H1 (cell line): ENCODE measurements at regions not wholly inside any gene's neighbourhood (a gene's known extent, or its start where the extent isn't known, plus 50 kb on each side); places are given as distances from the start of the nearest gene placed in this dataset.
"Not testable (repeated sequence)": the region's sequence is repeated elsewhere in the genome, so short reads cannot be mapped to it uniquely, and the experiment has no call there.

ENCODE experiments used
- CTCF ChIA-PET: fragments of 300-600 bp; sonication (Branson Sonifier 250); formaldehyde crosslinking; loops from one replicate; lab custom pipeline; 2021; ENCODE audit not compliant: partially characterized antibody; lab: Charles Lee
- POLR2A ChIA-PET: fragments of 300-600 bp; sonication (Branson Sonifier 250); formaldehyde crosslinking; loops from one replicate; lab custom pipeline; 2021; ENCODE audit warnings: inconsistent platforms; ENCODE audit not compliant: partially characterized antibody; lab: Charles Lee
- DNase-seq, 2 experiments: peaks; one replicate each; pipeline versions ENCODE4 v3.0.0 to v3.0.0-alpha.2; 2010 to 2022; ENCODE audit warnings: low spot score in 2 of 2, low read depth in 1 of 2, mixed read lengths in 1 of 2
- FAIRE-seq: peaks from 2 replicates; lab custom pipeline; 2011; peaks lifted over from hg19 to GRCh38; lab: Jason Lieb, UNC
- H2AFZ ChIP-seq: 2 replicates; pipeline ENCODE4 v1.8.1; 2012; ENCODE audit warnings: low read length, inconsistent platforms
- H2AK5ac ChIP-seq: 2 replicates; pipeline ENCODE4 v1.6.1; 2013; ENCODE audit warnings: low read depth, low read length
- H2BK120ac ChIP-seq: replicated peaks from 2 replicates; pipeline ENCODE3; 2013; ENCODE audit warnings: low read depth, low read length, inconsistent platforms
- H2BK12ac ChIP-seq: 2 replicates; pipeline ENCODE4 v1.6.1; 2013; ENCODE audit warnings: low read depth, low read length
- H2BK15ac ChIP-seq: 2 replicates; pipeline ENCODE4 v1.6.1; 2013; ENCODE audit warnings: low read length
- H2BK20ac ChIP-seq: 2 replicates; pipeline ENCODE4 v1.6.1; 2013; ENCODE audit warnings: low read length
- H2BK5ac ChIP-seq: 2 replicates; pipeline ENCODE4 v1.6.1; 2013; ENCODE audit warnings: low read depth, low read length
- H3K14ac ChIP-seq: 2 replicates; pipeline ENCODE4 v1.6.1; 2013; ENCODE audit warnings: inconsistent platforms; ENCODE audit not compliant: insufficient read length
- H3K18ac ChIP-seq: 2 replicates; pipeline ENCODE4 v1.6.1; 2013; ENCODE audit warnings: low read length; ENCODE audit errors: extremely low read depth
- H3K23ac ChIP-seq: 2 replicates; pipeline ENCODE4 v1.6.1; 2013; ENCODE audit warnings: inconsistent platforms; ENCODE audit not compliant: insufficient read length
- H3K23me2 ChIP-seq: 2 replicates; pipeline ENCODE4 v1.6.1; 2013; ENCODE audit warnings: low read depth, low read length
- H3K27ac ChIP-seq: 2 replicates; pipeline ENCODE4 v1.6.1; 2011; ENCODE audit warnings: low read depth, low read length, inconsistent platforms
- H3K27me3 ChIP-seq, 4 experiments: replicated peaks in 1 of 4; 1 replicate in 1 of 4; 2 replicates in 3 of 4; pipeline versions ENCODE4 v1.6.1 to v1.8.1; 2011 to 2013; ENCODE audit warnings: low read length in 3 of 4, mild to moderate bottlenecking in 3 of 4, inconsistent platforms in 2 of 4, mixed read lengths in 2 of 4, moderate library complexity in 1 of 4; ENCODE audit not compliant: control insufficient read depth in 3 of 4, insufficient read depth in 3 of 4; ENCODE audit errors: extremely low read depth in 1 of 4
- H3K36me3 ChIP-seq, 4 experiments: 2 replicates each; pipeline versions ENCODE4 v1.6.1 to v1.8.1; 2011 to 2013; ENCODE audit warnings: mild to moderate bottlenecking in 4 of 4, low read length in 3 of 4, moderate library complexity in 2 of 4, control low read depth in 1 of 4, inconsistent platforms in 1 of 4; ENCODE audit not compliant: insufficient read depth in 4 of 4, control insufficient read depth in 2 of 4
- H3K4ac ChIP-seq: replicated peaks from 2 replicates; pipeline ENCODE3; 2013; ENCODE audit warnings: low read length, low read depth, mixed read lengths, inconsistent platforms; ENCODE audit not compliant: insufficient read length
- H3K4me1 ChIP-seq, 4 experiments: replicated peaks in 1 of 4; 1 replicate in 1 of 4; 2 replicates in 3 of 4; pipeline versions ENCODE4 v1.6.1 to v1.8.1; 2011 to 2013; ENCODE audit warnings: low read length in 3 of 4, inconsistent platforms in 2 of 4, mixed read lengths in 1 of 4; ENCODE audit not compliant: insufficient read depth in 4 of 4, control insufficient read depth in 3 of 4
- H3K4me2 ChIP-seq, 2 experiments: 2 replicates each; pipeline versions ENCODE4 v1.6.1 to v1.8.1; 2011 to 2013; ENCODE audit warnings: low read depth in 2 of 2, low read length in 2 of 2, control low read depth in 1 of 2, inconsistent platforms in 1 of 2, mild to moderate bottlenecking in 1 of 2; ENCODE audit not compliant: insufficient read depth in 1 of 2
- H3K4me3 ChIP-seq, 4 experiments: fragments of 200-600, 300-600 bp in 1 of 4; sonication (generic), shearing (Covaris generic), sonication (Bioruptor Twin) in 1 of 4; 2 replicates each; pipeline versions ENCODE4 v1.5.1 to v1.8.1; 2011 to 2016; ENCODE audit warnings: low read length in 4 of 4, low read depth in 3 of 4, control low read depth in 2 of 4, inconsistent platforms in 2 of 4, mild to moderate bottlenecking in 2 of 4, mixed read lengths in 1 of 4, moderate library complexity in 1 of 4; ENCODE audit not compliant: insufficient read depth in 2 of 4; ENCODE audit errors: extremely low read depth in 1 of 4
- H3K56ac ChIP-seq: replicated peaks from 2 replicates; pipeline ENCODE3; 2013; ENCODE audit warnings: low read depth, mild to moderate bottlenecking, mixed read lengths, low read length, inconsistent platforms; ENCODE audit not compliant: insufficient read length
- H3K79me1 ChIP-seq: 2 replicates; pipeline ENCODE4 v1.6.1; 2013; ENCODE audit warnings: low read depth, low read length, control low read depth
- H3K79me2 ChIP-seq, 2 experiments: 2 replicates each; pipeline versions ENCODE4 v1.6.1 to v1.8.1; 2012 to 2013; ENCODE audit warnings: low read length in 2 of 2, mild to moderate bottlenecking in 2 of 2, inconsistent platforms in 1 of 2; ENCODE audit not compliant: insufficient read depth in 2 of 2, control insufficient read depth in 1 of 2
- H3K9ac ChIP-seq, 4 experiments: replicated peaks in 1 of 4; 1 replicate in 1 of 4; 2 replicates in 3 of 4; pipeline versions ENCODE4 v1.6.1 to v1.8.1; 2011 to 2013; ENCODE audit warnings: low read depth in 3 of 4, low read length in 3 of 4, control low read depth in 2 of 4, mild to moderate bottlenecking in 2 of 4, moderate library complexity in 2 of 4, inconsistent platforms in 1 of 4; ENCODE audit errors: extremely low read depth in 1 of 4
- H3K9me3 ChIP-seq, 2 experiments: 2 replicates each; pipeline versions ENCODE4 v1.6.1 to v1.8.1; 2012 to 2013; ENCODE audit warnings: mild to moderate bottlenecking in 2 of 2, moderate library complexity in 2 of 2, control low read depth in 1 of 2, inconsistent platforms in 1 of 2, low read depth in 1 of 2, low read length in 1 of 2, mixed read lengths in 1 of 2; ENCODE audit not compliant: insufficient read depth in 2 of 2
- H4K20me1 ChIP-seq, 2 experiments: replicated peaks in 1 of 2; 2 replicates each; pipeline versions ENCODE3 to v1.8.1; 2011 to 2013; ENCODE audit warnings: inconsistent platforms in 2 of 2, low read length in 2 of 2, mild to moderate bottlenecking in 1 of 2; ENCODE audit not compliant: insufficient read depth in 2 of 2, control insufficient read depth in 1 of 2
- H4K5ac ChIP-seq: 2 replicates; pipeline ENCODE4 v1.6.1; 2013; ENCODE audit warnings: low read length, low read depth, mixed read lengths, inconsistent platforms; ENCODE audit not compliant: insufficient read length
- H4K8ac ChIP-seq: 2 replicates; pipeline ENCODE4 v1.8.0; 2013; ENCODE audit warnings: mild to moderate bottlenecking, moderate library complexity, low read length, inconsistent platforms; ENCODE audit not compliant: insufficient read depth; ENCODE audit errors: extremely low read depth
- H4K91ac ChIP-seq: replicated peaks from 2 replicates; pipeline ENCODE3; 2013; ENCODE audit warnings: low read length, mixed read lengths, inconsistent platforms; ENCODE audit not compliant: insufficient read length
- WGBS, 2 experiments: shearing (Covaris generic) in 1 of 2; methylation state at CpG; one replicate each; pipeline versions ENCODE4 v1.1.6 to v1.1.7; 2013 to 2015; ENCODE audit warnings: low lambda C conversion rate in 2 of 2, mixed read lengths in 2 of 2, inconsistent platforms in 1 of 2, low coverage in 1 of 2, missing lambda C conversion rate in 1 of 2; ENCODE audit not compliant: insufficient replicate concordance in 2 of 2, insufficient coverage in 1 of 2, insufficient read length in 1 of 2; ENCODE audit errors: extremely low coverage in 1 of 2, missing lambda C conversion rate in 1 of 2; 5-methylcytosine and 5-hydroxymethylcytosine counted together

DNA sequence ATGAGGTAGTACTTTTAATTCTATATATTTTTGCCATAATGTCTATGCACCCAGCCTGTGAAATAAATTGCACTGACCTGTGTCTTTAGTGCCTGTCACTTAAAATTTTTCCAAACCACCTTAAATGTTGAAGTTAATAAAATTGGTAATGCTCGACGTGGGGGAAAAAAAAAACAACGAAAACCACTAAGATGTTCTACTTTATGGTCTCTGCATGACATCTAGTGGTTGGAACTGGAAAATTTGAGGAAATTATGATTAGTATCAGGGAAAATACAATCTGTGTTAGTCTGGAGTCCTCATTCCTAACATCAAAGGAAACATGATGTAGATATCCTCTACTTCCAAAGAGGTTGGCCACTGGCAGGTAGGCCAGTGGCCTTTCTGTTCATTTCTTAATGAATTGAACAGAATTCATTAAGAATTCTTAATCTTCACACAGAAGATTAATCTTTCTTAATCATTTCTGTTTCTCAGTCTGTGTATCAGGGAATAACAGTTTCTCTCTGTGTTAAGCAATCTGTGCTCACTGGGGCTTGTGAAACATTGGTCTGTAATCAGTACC lies 268.8 kb upstream of the POTED start:
- H3K79me2 ChIP-seq, H2BK15ac ChIP-seq, H3K79me1 ChIP-seq, H3K56ac ChIP-seq, H2BK20ac ChIP-seq, H4K5ac ChIP-seq, H3K27ac ChIP-seq, H4K20me1 ChIP-seq, H2AFZ ChIP-seq, H4K91ac ChIP-seq, H3K14ac ChIP-seq, H3K36me3 ChIP-seq, H2BK12ac ChIP-seq, CTCF ChIA-PET, H3K4me1 ChIP-seq, H3K27me3 ChIP-seq, H3K4ac ChIP-seq, H3K23me2 ChIP-seq, H3K4me2 ChIP-seq, H2BK5ac ChIP-seq, H3K4me3 ChIP-seq, H4K8ac ChIP-seq, FAIRE-seq, H2AK5ac ChIP-seq, POLR2A ChIA-PET, H3K23ac ChIP-seq, H2BK120ac ChIP-seq, H3K18ac ChIP-seq, H3K9ac ChIP-seq, H3K9me3 ChIP-seq, DNase-seq: not testable (repeated sequence)
- 60% methylated on average over 1 of the region's 3 CpGs; no CpG with 5 or more reads in 1 of the 2 experiments for WGBS, 2 experiments

DNA sequence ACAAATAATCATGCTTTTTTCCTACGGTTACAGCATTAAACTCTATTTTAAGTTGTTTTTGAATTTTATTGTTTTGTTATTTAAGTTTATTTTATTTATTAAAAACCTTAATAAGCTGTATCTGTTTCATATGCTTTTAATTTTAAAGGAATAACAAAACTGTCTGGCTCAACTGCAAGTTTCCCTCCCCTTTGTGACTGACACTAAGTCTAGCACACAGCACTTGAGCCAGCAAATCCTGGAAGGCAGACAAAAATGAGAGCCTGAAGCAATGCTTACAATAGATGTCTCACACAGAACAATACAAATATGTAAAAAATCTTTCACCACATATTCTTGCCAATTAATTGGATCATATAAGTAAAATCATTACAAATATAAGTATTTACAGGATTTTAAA lies 258.1 kb upstream of the POTED start:
- H3K27me3 ChIP-seq, H2BK120ac ChIP-seq, H2BK20ac ChIP-seq, H3K27ac ChIP-seq, FAIRE-seq, H2BK15ac ChIP-seq, H4K20me1 ChIP-seq, H2AFZ ChIP-seq, H2BK12ac ChIP-seq, H3K79me2 ChIP-seq, H3K18ac ChIP-seq, H3K9me3 ChIP-seq, H4K91ac ChIP-seq, POLR2A ChIA-PET, H3K56ac ChIP-seq, H3K9ac ChIP-seq, H3K4me1 ChIP-seq, H3K36me3 ChIP-seq, H3K4me3 ChIP-seq, CTCF ChIA-PET, H3K4me2 ChIP-seq, H4K5ac ChIP-seq, H3K4ac ChIP-seq, H2BK5ac ChIP-seq, H3K23ac ChIP-seq, H3K14ac ChIP-seq, H2AK5ac ChIP-seq, H3K23me2 ChIP-seq, H3K79me1 ChIP-seq, H4K8ac ChIP-seq, DNase-seq: not testable (repeated sequence)
- WGBS, 2 experiments: 100% methylated on average over 1 of the region's 1 CpG; no CpG with 5 or more reads in 1 of the 2 experiments
